Left lung (tissue), 4 donors: ENCODE measurements at regions not wholly inside any gene's neighbourhood (a gene's known extent, or its start where the extent isn't known, plus 50 kb on each side); places are given as distances from the start of the nearest gene placed in this dataset.

Source experiments
- ATAC-seq: fragments of 200-7000 bp; cut with Tn5 transposase; one replicate; pipeline ENCODE4 v1.9.1; 2020; ENCODE audit warnings: moderate library complexity
- DNase-seq, 4 donors: peaks; one replicate each; pipeline ENCODE4 v3.0.0-alpha.2; 2013 to 2020
- H3K27ac ChIP-seq, 2 donors: fragments of 200-600 bp; sonication (generic) in 1 of 2; one replicate each; pipeline versions ENCODE4 v1.5.0 to v1.8.0; 2020 to 2021
- H3K27me3 ChIP-seq, 2 donors: fragments of 200-600 bp; sonication (generic) in 1 of 2; one replicate each; pipeline versions ENCODE4 v1.5.0 to v1.8.0; 2020 to 2021
- H3K36me3 ChIP-seq, 2 donors: fragments of 200-600 bp; sonication (generic) in 1 of 2; one replicate each; pipeline versions ENCODE4 v1.5.0 to v1.8.0; 2020 to 2021
- H3K4me1 ChIP-seq, 2 donors: fragments of 200-600 bp; one replicate each; pipeline ENCODE4 v1.8.0; 2021
- H3K4me3 ChIP-seq, 2 donors: fragments of 200-600 bp; sonication (generic) in 1 of 2; one replicate each; pipeline versions ENCODE4 v1.5.0 to v1.8.0; 2020 to 2021; ENCODE audit warnings: mild to moderate bottlenecking in 1 of 2
- H3K9me3 ChIP-seq, 2 donors: fragments of 200-600 bp; sonication (generic) in 1 of 2; one replicate each; pipeline versions ENCODE4 v1.5.0 to v1.8.0; 2020 to 2021
- intact Hi-C, 2 donors: fragments of 100-400 bp; cut with DNase I; formaldehyde crosslinking; loops; one replicate each; pipeline versions ENCODE4 v1.11.2 to v1.14.2; 2022
- TF ChIP-seq, protein P1 (sequence below), 2 donors: fragments of 200-600 bp; sonication (generic) in 1 of 2; IDR thresholded peaks; one replicate each; pipeline versions ENCODE4 v1.5.0 to v1.8.0; 2021; ENCODE audit warnings: antibody characterized with exemption in 2 of 2
- donor health status: DM: no; HTN: yes; CAD: no.
- donor health status: DM: no; HTN: no; CAD: no.

DNA sequence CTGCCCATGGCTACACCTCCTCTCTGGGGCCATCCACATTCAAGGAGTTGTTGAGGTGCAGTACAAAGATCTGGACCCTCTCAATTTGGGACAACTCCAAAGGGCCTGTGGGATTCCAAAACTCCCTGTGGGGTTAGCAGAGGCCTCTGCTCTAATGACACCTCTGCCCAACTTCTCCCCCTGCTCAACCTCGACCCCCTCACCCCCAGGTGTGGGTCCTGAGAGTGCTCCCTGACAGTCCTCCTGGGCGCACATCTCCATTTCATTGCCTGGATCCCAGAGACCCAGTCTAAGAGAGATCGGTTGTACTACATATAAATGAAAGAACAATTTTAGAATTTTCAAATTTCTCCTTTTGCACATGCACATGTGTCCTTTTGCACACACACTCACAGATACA, 73.0 kb upstream of the NKD1 start:
- DNase-seq, result no peak
- no peak for ATAC-seq
- intact Hi-C loops, result no loop called here
- no peak overlapping the region for H3K4me3 ChIP-seq
- H3K27me3 ChIP-seq, result peaks cover 0 to 30% of the 10 kb centered on the region in 2 donors
- H3K9me3 ChIP-seq, result no peaks in the 10 kb centered on the region
- no peaks in the 10 kb centered on the region for H3K4me1 ChIP-seq
- TF ChIP-seq, protein P1, sequence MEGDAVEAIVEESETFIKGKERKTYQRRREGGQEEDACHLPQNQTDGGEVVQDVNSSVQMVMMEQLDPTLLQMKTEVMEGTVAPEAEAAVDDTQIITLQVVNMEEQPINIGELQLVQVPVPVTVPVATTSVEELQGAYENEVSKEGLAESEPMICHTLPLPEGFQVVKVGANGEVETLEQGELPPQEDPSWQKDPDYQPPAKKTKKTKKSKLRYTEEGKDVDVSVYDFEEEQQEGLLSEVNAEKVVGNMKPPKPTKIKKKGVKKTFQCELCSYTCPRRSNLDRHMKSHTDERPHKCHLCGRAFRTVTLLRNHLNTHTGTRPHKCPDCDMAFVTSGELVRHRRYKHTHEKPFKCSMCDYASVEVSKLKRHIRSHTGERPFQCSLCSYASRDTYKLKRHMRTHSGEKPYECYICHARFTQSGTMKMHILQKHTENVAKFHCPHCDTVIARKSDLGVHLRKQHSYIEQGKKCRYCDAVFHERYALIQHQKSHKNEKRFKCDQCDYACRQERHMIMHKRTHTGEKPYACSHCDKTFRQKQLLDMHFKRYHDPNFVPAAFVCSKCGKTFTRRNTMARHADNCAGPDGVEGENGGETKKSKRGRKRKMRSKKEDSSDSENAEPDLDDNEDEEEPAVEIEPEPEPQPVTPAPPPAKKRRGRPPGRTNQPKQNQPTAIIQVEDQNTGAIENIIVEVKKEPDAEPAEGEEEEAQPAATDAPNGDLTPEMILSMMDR (IDR thresholded peaks at IDR 0.05), result no peak
- H3K27ac ChIP-seq, result no peak overlapping the region
- H3K36me3 ChIP-seq, result no peaks in the 10 kb centered on the region

DNA sequence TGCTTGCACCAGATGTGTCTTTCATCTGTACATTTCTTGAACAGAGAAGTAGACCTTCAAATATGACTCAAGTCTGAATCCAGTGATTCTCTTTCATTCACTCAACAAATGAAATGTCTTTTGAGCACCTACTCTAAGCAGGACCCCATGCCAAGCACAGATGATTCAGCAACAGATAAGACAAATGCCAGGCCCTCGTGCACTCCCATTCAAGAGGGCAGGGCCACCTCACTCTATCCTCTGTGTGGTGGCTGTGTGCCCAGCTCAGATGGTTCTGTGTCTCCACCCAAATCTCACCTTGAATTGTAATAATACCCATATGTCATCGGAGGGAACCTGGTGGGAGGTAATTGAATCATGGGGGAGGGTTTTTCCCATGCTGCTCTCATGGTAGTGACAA, 74.1 kb upstream of the NKD1 start:
- no peak overlapping the region for H3K27ac ChIP-seq
- TF ChIP-seq, protein P1 (IDR thresholded peaks at IDR 0.05), result no peak
- no peaks in the 10 kb centered on the region for H3K36me3 ChIP-seq
- H3K4me1 ChIP-seq, result no peaks in the 10 kb centered on the region
- ATAC-seq (no peak), DNase-seq (no peak)
- H3K27me3 ChIP-seq, result peaks cover 2 to 40% of the 10 kb centered on the region in 2 donors
- intact Hi-C loops, result no loop called here
- H3K9me3 ChIP-seq, result no peaks in the 10 kb centered on the region
- no peak overlapping the region for H3K4me3 ChIP-seq

GRCh38 chr16:50473356-50473945, 74.7 kb upstream of the NKD1 start:
- Histone ChIP-seq H3K4me3 (no peak overlapping the region), H3K4me1 (no peaks in the 10 kb centered on the region), H3K27me3 (peaks cover 9 to 41% of the 10 kb centered on the region in 2 donors), H3K9me3 (no peaks in the 10 kb centered on the region), H3K27ac (no peak overlapping the region), H3K36me3 (no peaks in the 10 kb centered on the region)
- intact Hi-C loops, result no loop called here
- ATAC-seq (no peak), DNase-seq (no peak)
- TF ChIP-seq, protein P1 (IDR thresholded peaks at IDR 0.05), result no peak

- ATAC-seq, result no peak
- TF ChIP-seq, protein P1 (IDR thresholded peaks at IDR 0.05), result no peak
- intact Hi-C loops, result no loop called here
These were observed 75.7 kb upstream of the NKD1 start for GRCh38 chr16:50472472-50472871.

DNA sequence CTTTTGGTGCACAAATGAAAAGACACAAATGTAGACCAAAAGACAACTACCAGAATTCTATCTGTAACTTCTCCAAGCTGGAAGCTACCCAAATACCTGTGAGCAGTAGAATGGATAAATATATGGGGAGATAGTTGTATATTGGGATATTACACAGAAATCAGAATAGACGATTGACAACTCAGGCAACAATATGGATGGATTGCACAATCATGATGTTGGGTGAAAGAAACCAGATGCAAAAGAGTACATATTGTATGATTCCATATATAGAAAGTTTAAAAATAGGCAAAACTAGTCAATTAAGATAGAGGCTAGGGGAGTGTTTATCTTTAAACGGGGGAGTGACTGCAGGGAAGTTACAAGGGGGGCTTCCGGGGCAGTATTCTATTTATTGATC, 77.5 kb upstream of the NKD1 start:
- peaks cover 0 to 8% of the 10 kb centered on the region in 2 donors for H3K4me1 ChIP-seq
- H3K36me3 ChIP-seq, result no peaks in the 10 kb centered on the region
- no peak overlapping the region for H3K27ac ChIP-seq
- no peak for ATAC-seq
- no peak overlapping the region for H3K4me3 ChIP-seq
- intact Hi-C loops, result no loop called here
- TF ChIP-seq, protein P1 (IDR thresholded peaks at IDR 0.05), result no peak
- DNase-seq, result no peak
- H3K9me3 ChIP-seq, result no peaks in the 10 kb centered on the region
- H3K27me3 ChIP-seq, result peaks cover 16 to 45% of the 10 kb centered on the region in 2 donors

More at GRCh38 chr16:50472472-50472871, 75.7 kb upstream of the NKD1 start:
- Histone ChIP-seq H3K27me3 (peaks cover 16 to 44% of the 10 kb centered on the region in 2 donors), H3K36me3 (no peaks in the 10 kb centered on the region), H3K4me3 (no peak overlapping the region), H3K4me1 (peaks cover 0 to 8% of the 10 kb centered on the region in 2 donors), H3K9me3 (no peaks in the 10 kb centered on the region), H3K27ac (no peak overlapping the region)
- DNase-seq, result no peak
